A673 (cell line): ENCODE measurements at regions not wholly inside any gene's neighbourhood (a gene's known extent, or its start where the extent isn't known, plus 50 kb on each side); places are given as distances from the start of the nearest gene placed in this dataset.

ENCODE experiments used
- BruUV-seq: library from RNA; stranded (reverse); fragments of 400-500 nt; replicated peaks from 2 replicates; lab custom pipeline; 2021; lab: Mats Ljungman, UMichigan
- CTCF ChIA-PET: fragments of 300-600 bp; sonication (Branson Sonifier 250); formaldehyde crosslinking; loops from one replicate; lab custom pipeline; 2022; ENCODE audit warnings: antibody characterized with exemption; lab: Charles Lee
- POLR2A ChIA-PET: fragments of 300-600 bp; sonication (Branson Sonifier 250); formaldehyde crosslinking; loops from one replicate; lab custom pipeline; 2022; ENCODE audit warnings: antibody characterized with exemption; ENCODE audit not compliant: low non-redundant PET; lab: Charles Lee
- DNase-seq: peaks from one replicate; pipeline ENCODE4 v3.0.0-alpha.2; 2015; ENCODE audit warnings: low spot score
- H3K27ac ChIP-seq: fragments of 200-600 bp; sonication (generic); 2 replicates; pipeline ENCODE4 v1.5.1; 2016; ENCODE audit warnings: mixed run types, low read depth, mild to moderate bottlenecking, mixed read lengths, antibody characterized with exemption, low read length; ENCODE audit not compliant: poor library complexity, severe bottlenecking
- H3K27me3 ChIP-seq: fragments of 200-600 bp; sonication (generic); replicated peaks from 2 replicates; pipeline ENCODE4 v1.6.1; 2017; ENCODE audit warnings: mixed run types, low read depth, mild to moderate bottlenecking, mixed read lengths, antibody characterized with exemption, low read length; ENCODE audit not compliant: insufficient read depth, poor library complexity
- H3K36me3 ChIP-seq: fragments of 200-600 bp; sonication (generic); 2 replicates; pipeline ENCODE4 v1.6.1; 2016; ENCODE audit warnings: mixed run types, mild to moderate bottlenecking, mixed read lengths, antibody characterized with exemption, low read length; ENCODE audit not compliant: insufficient read depth, poor library complexity, severe bottlenecking
- H3K4me1 ChIP-seq: fragments of 200-600 bp; sonication (generic); 2 replicates; pipeline ENCODE4 v1.6.1; 2017; ENCODE audit warnings: mixed run types, mild to moderate bottlenecking, mixed read lengths, antibody characterized with exemption, low read length; ENCODE audit not compliant: insufficient read depth, poor library complexity, severe bottlenecking
- H3K4me3 ChIP-seq: fragments of 200-600 bp; sonication (generic); 2 replicates; pipeline ENCODE4 v1.5.1; 2016; ENCODE audit warnings: low read depth, mixed run types, mild to moderate bottlenecking, mixed read lengths, low read length; ENCODE audit not compliant: poor library complexity, severe bottlenecking
- H3K9me3 ChIP-seq: fragments of 200-600 bp; sonication (generic); 2 replicates; pipeline ENCODE4 v1.6.1; 2016; ENCODE audit warnings: mixed run types, low read depth, mild to moderate bottlenecking, mixed read lengths, antibody characterized with exemption, low read length; ENCODE audit not compliant: poor library complexity, severe bottlenecking
- EZH2 ChIP-seq: fragments of 200-600 bp; sonication (generic); IDR thresholded peaks from 2 replicates; pipeline ENCODE4 v1.6.1; 2017; ENCODE audit warnings: borderline replicate concordance, low read depth, mild to moderate bottlenecking, mixed read lengths, antibody characterized with exemption, low read length; ENCODE audit not compliant: poor library complexity, severe bottlenecking
- intact Hi-C: fragments of 100-400 bp; cut with micrococcal nuclease; formaldehyde crosslinking; loops from one replicate; pipeline ENCODE4 v1.10.0; 2022; ENCODE audit not compliant: unreplicated experiment
- TF ChIP-seq, protein P1 (sequence below): fragments of 300-800, 200-600 bp; sonication (generic); conservative IDR thresholded peaks from 2 replicates; pipeline ENCODE4 v1.5.1; 2017; ENCODE audit warnings: low read depth, mild to moderate bottlenecking, antibody characterized with exemption, low read length, moderate library complexity, mixed read lengths

DNA sequence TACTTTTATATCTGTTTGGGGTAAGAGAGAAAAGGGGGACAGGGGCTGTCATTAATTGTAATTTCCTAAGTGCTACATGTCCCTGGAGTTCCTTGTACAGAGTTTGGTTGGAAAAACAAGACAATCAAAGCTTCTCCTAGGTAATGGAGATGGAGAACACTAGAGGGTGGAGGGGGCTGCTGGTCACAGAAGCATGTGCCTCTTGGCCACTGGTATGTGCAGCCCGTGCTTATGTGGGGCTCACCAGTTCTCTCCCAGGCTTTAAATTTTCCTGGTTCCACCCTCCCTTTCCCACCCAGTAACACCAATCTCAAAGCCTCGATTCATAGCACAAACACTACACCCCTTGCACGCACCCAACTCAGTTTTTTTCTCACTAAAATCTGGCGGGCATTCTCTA is 165.6 kb downstream of the SAMD5 start:
- H3K4me1 ChIP-seq = peaks cover 37% of the 10 kb centered on the region
- CTCF ChIA-PET = no interaction called here
- no peak overlapping the region for H3K27ac ChIP-seq
- POLR2A ChIA-PET = no interaction called here
- no peaks in the 10 kb centered on the region for H3K36me3 ChIP-seq
- BruUV-seq = no TSS peak
- DNase-seq = no peak
- H3K27me3 ChIP-seq = no peaks in the 10 kb centered on the region
- intact Hi-C loops = no loop called here
- TF ChIP-seq EZH2 = no peak
- TF ChIP-seq, protein P1, sequence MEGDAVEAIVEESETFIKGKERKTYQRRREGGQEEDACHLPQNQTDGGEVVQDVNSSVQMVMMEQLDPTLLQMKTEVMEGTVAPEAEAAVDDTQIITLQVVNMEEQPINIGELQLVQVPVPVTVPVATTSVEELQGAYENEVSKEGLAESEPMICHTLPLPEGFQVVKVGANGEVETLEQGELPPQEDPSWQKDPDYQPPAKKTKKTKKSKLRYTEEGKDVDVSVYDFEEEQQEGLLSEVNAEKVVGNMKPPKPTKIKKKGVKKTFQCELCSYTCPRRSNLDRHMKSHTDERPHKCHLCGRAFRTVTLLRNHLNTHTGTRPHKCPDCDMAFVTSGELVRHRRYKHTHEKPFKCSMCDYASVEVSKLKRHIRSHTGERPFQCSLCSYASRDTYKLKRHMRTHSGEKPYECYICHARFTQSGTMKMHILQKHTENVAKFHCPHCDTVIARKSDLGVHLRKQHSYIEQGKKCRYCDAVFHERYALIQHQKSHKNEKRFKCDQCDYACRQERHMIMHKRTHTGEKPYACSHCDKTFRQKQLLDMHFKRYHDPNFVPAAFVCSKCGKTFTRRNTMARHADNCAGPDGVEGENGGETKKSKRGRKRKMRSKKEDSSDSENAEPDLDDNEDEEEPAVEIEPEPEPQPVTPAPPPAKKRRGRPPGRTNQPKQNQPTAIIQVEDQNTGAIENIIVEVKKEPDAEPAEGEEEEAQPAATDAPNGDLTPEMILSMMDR = no peak
- peaks cover 8% of the 10 kb centered on the region for H3K9me3 ChIP-seq
- H3K4me3 ChIP-seq = no peak overlapping the region

DNA sequence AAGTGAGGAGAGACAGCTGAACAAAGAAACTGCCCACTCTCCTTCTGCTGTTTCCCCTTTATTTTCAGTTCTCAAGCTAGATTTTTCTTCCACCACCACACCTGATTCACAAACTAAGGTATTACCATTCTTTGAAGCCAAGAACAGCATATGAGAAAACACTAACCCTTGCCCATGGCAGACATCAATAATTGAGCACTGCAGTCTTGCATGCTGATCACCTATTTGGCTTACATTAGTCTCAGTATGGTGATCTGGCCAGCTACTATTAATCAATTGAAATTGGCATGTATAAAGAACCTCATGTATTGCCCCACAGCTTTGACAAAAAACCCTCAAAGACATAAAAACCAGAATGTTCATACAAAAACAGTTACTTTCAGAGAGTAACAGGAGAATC is 166.3 kb downstream of the SAMD5 start:
- no peaks in the 10 kb centered on the region for H3K36me3 ChIP-seq
- no peak for TF ChIP-seq EZH2
- TF ChIP-seq, protein P1 = no peak
- no peak for DNase-seq
- ChIA-PET CTCF (no interaction called here), POLR2A (no interaction called here)
- intact Hi-C loops = loop anchor here (5.0 kb wide), 3 partner anchors 108 to 193 kb away; partner anchors contain the start of gene SAMD5
- no TSS peak for BruUV-seq
- no peaks in the 10 kb centered on the region for H3K27me3 ChIP-seq
- H3K27ac ChIP-seq = no peak overlapping the region
- H3K9me3 ChIP-seq = peaks cover 8% of the 10 kb centered on the region
- no peak overlapping the region for H3K4me3 ChIP-seq
- peaks cover 41% of the 10 kb centered on the region for H3K4me1 ChIP-seq

DNA sequence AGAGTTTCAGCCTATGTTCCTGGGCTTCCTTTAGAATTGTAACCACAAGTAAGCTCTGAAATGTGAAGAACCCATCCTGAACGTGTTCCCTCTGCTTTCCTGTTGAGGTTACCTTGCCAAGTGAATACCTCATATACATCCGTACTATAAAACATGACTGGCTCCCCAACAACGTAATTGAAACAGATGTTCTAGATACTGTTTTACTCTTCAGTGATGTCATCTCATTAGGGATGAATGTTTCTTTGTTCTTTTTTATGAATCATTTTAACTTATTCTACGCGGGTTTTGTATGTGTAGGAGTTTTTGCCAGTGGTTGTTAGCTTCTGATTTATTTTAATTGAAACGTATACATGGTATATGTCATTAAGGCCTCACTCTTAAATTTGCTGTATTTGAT is 166.8 kb downstream of the SAMD5 start:
- no peak for DNase-seq
- ChIA-PET CTCF (no interaction called here), POLR2A (no interaction called here)
- H3K36me3 ChIP-seq = no peaks in the 10 kb centered on the region
- BruUV-seq = no TSS peak
- peaks cover 5% of the 10 kb centered on the region for H3K9me3 ChIP-seq
- no peaks in the 10 kb centered on the region for H3K27me3 ChIP-seq
- no peak overlapping the region for H3K4me3 ChIP-seq
- no peak for TF ChIP-seq EZH2
- TF ChIP-seq, protein P1 = no peak
- peaks cover 41% of the 10 kb centered on the region for H3K4me1 ChIP-seq
- H3K27ac ChIP-seq = no peak overlapping the region
- intact Hi-C loops = loop anchor here (5.0 kb wide), 3 partner anchors 107 to 192 kb away; partner anchors contain the start of gene SAMD5
